WTC11 (cell line): ENCODE measurements at regions not wholly inside any gene's neighbourhood (a gene's known extent, or its start where the extent isn't known, plus 50 kb on each side); places are given as distances from the start of the nearest gene placed in this dataset.

ENCODE experiments used
- AFF4 ChIP-seq: sonication (generic); formaldehyde crosslinking; IDR thresholded peaks from 2 replicates; pipeline ENCODE4 v1.8.1; 2023; ENCODE audit warnings: mild to moderate bottlenecking, missing genetic modification reagents, borderline replicate concordance
- ATF6 ChIP-seq: sonication (generic); formaldehyde crosslinking; IDR thresholded peaks from 2 replicates; pipeline ENCODE4 v1.8.1; 2023; ENCODE audit warnings: mild to moderate bottlenecking, missing genetic modification reagents
- EMX1 ChIP-seq: fragments of 250-450 bp; sonication (Bioruptor Pico); IDR thresholded peaks from 2 replicates; pipeline ENCODE4 v1.8.0; 2021; ENCODE audit warnings: mild to moderate bottlenecking
- FOXP4 ChIP-seq: sonication (generic); formaldehyde crosslinking; IDR thresholded peaks from 2 replicates; pipeline ENCODE4 v1.8.0; 2022; ENCODE audit warnings: mild to moderate bottlenecking, missing genetic modification reagents
- GTF2I ChIP-seq: fragments of 250-450 bp; sonication (Bioruptor Pico); conservative IDR thresholded peaks from 2 replicates; pipeline ENCODE4 v1.4.0; 2021; ENCODE audit warnings: mild to moderate bottlenecking
- HMGA2 ChIP-seq: fragments of 250-450 bp; sonication (Bioruptor Pico); IDR thresholded peaks from 2 replicates; pipeline ENCODE4 v1.4.0; 2021; ENCODE audit warnings: mild to moderate bottlenecking, moderate library complexity
- IRF1 ChIP-seq: sonication (generic); formaldehyde crosslinking; IDR thresholded peaks from 2 replicates; pipeline ENCODE4 v1.8.0; 2023; ENCODE audit warnings: missing genetic modification reagents
- IRF2 ChIP-seq: sonication (generic); formaldehyde crosslinking; IDR thresholded peaks from 2 replicates; pipeline ENCODE4 v1.8.0; 2022; ENCODE audit warnings: low read depth, missing genetic modification reagents, borderline replicate concordance
- NFE2L1 ChIP-seq: sonication (generic); formaldehyde crosslinking; IDR thresholded peaks from 2 replicates; pipeline ENCODE4 v1.8.1; 2023; ENCODE audit warnings: missing genetic modification reagents
- NR1H2 ChIP-seq: sonication (generic); formaldehyde crosslinking; IDR thresholded peaks from 2 replicates; pipeline ENCODE4 v1.9.0; 2021; ENCODE audit warnings: mild to moderate bottlenecking, moderate library complexity, missing genetic modification reagents
- NR2C2 ChIP-seq: sonication (generic); formaldehyde crosslinking; IDR thresholded peaks from 2 replicates; pipeline ENCODE4 v1.8.0; 2022; ENCODE audit warnings: mild to moderate bottlenecking, missing genetic modification reagents
- RELA ChIP-seq: sonication (generic); formaldehyde crosslinking; IDR thresholded peaks from 2 replicates; pipeline ENCODE4 v1.8.1; 2022; ENCODE audit warnings: missing genetic modification reagents, mild to moderate bottlenecking, borderline replicate concordance
- USF2 ChIP-seq: sonication (generic); formaldehyde crosslinking; IDR thresholded peaks from 2 replicates; pipeline ENCODE4 v1.8.1; 2023; ENCODE audit warnings: mild to moderate bottlenecking, missing genetic modification reagents, moderate library complexity
- ZBTB21 ChIP-seq: sonication (generic); formaldehyde crosslinking; IDR thresholded peaks from 2 replicates; pipeline ENCODE4 v1.8.1; 2023; ENCODE audit warnings: mild to moderate bottlenecking, missing genetic modification reagents, borderline replicate concordance
- ZNF263 ChIP-seq: sonication (generic); formaldehyde crosslinking; IDR thresholded peaks from 2 replicates; pipeline ENCODE4 v1.8.1; 2022; ENCODE audit warnings: low read depth, mild to moderate bottlenecking, moderate library complexity, missing genetic modification reagents
- ZNF396 ChIP-seq: fragments of 250-450 bp; sonication (Bioruptor Pico); IDR thresholded peaks from 2 replicates; pipeline ENCODE4 v1.8.0; 2021; ENCODE audit warnings: mild to moderate bottlenecking, moderate library complexity, borderline replicate concordance
- ZNF532 ChIP-seq: fragments of 250-450 bp; sonication (Bioruptor Pico); IDR thresholded peaks from 2 replicates; pipeline ENCODE4 v1.9.0; 2021; ENCODE audit warnings: mild to moderate bottlenecking, borderline replicate concordance

- TF ChIP-seq GTF2I (no peak), FOXP4 (peak; percentile 61; the same call in 1 of the 2 replicates), ZNF263 (CRISPR knock-in tag) (no peak), ZNF396 (peak; percentile 59; the same call in 1 of the 2 replicates), HMGA2 (CRISPR knock-in tag) (no peak), ATF6 (CRISPR knock-in tag) (no peak), NR1H2 (CRISPR knock-in tag) (no peak), ZNF532 (CRISPR knock-in tag) (no peak), USF2 (CRISPR knock-in tag) (peak; percentile 63), RELA (CRISPR knock-in tag) (no peak), NFE2L1 (CRISPR knock-in tag) (no peak), IRF1 (CRISPR knock-in tag) (no peak), IRF2 (CRISPR knock-in tag) (no peak), NR2C2 (CRISPR knock-in tag) (no peak), ZBTB21 (CRISPR knock-in tag) (no peak), EMX1 (CRISPR knock-in tag) (peak; percentile 67; the same call in 1 of the 2 replicates), AFF4 (CRISPR knock-in tag) (no peak)
Measured at GRCh38 chr15:26242565-26243071, 379.5 kb upstream of the ATP10A start (continued).
